CD8-positive, alpha-beta memory T cell (primary cell): ENCODE measurements at regions not wholly inside any gene's neighbourhood (a gene's known extent, or its start where the extent isn't known, plus 50 kb on each side); places are given as distances from the start of the nearest gene placed in this dataset.

Experiments used
- CTCF ChIA-PET: fragments of 350-600 bp; sonication (Branson Sonifier 250); formaldehyde crosslinking; loops from one replicate; lab custom pipeline; 2021; ENCODE audit warnings: antibody characterized with exemption; lab: Charles Lee
- POLR2A ChIA-PET: fragments of 350-600 bp; sonication (Branson Sonifier 250); formaldehyde crosslinking; loops from one replicate; lab custom pipeline; 2021; ENCODE audit warnings: antibody characterized with exemption; lab: Charles Lee
- DNase-seq, 5 donors: peaks; one replicate each; pipeline versions ENCODE4 v3.0.0 to v3.0.0-alpha.2; 2020 to 2022; ENCODE audit warnings: mixed read lengths in 1 of 5
- H3K27ac ChIP-seq: one replicate; pipeline ENCODE4 v1.7.0; 2013; ENCODE audit warnings: low read depth, mild to moderate bottlenecking, low read length, moderate library complexity
- H3K27me3 ChIP-seq: 2 replicates; pipeline ENCODE4 v1.7.0; 2013; ENCODE audit warnings: low read length, mild to moderate bottlenecking; ENCODE audit not compliant: insufficient read depth, poor library complexity, severe bottlenecking
- H3K36me3 ChIP-seq: 2 replicates; pipeline ENCODE4 v1.7.0; 2013; ENCODE audit warnings: mild to moderate bottlenecking, low read length, moderate library complexity; ENCODE audit not compliant: insufficient read depth
- H3K4me1 ChIP-seq: 2 replicates; pipeline ENCODE4 v1.7.0; 2013; ENCODE audit warnings: mild to moderate bottlenecking, low read length, moderate library complexity; ENCODE audit not compliant: insufficient read depth
- H3K4me3 ChIP-seq: 2 replicates; pipeline ENCODE4 v1.7.0; 2013; ENCODE audit warnings: mild to moderate bottlenecking, low read length
- H3K9me3 ChIP-seq: 2 replicates; pipeline ENCODE4 v1.7.0; 2013; ENCODE audit warnings: mild to moderate bottlenecking, low read length
- H3K27ac Mint-ChIP-seq, 8 donors: one replicate each; pipeline ENCODE4 v1.8.0; 2020 to 2021; ENCODE audit warnings: mixed read lengths in 8 of 8, mild to moderate bottlenecking in 6 of 8, inconsistent platforms in 3 of 8, moderate library complexity in 3 of 8
- H3K27me3 Mint-ChIP-seq, 2 donors: one replicate each; pipeline ENCODE4 v1.8.0; 2020 to 2021; ENCODE audit warnings: mixed read lengths in 2 of 2, mild to moderate bottlenecking in 1 of 2, moderate library complexity in 1 of 2
- H3K36me3 Mint-ChIP-seq, 3 donors: one replicate each; pipeline ENCODE4 v1.8.0; 2020 to 2021; ENCODE audit warnings: mixed read lengths in 3 of 3, inconsistent platforms in 1 of 3, mild to moderate bottlenecking in 1 of 3
- H3K4me1 Mint-ChIP-seq, 3 donors: one replicate each; pipeline ENCODE4 v1.8.0; 2020 to 2021; ENCODE audit warnings: mixed read lengths in 3 of 3, inconsistent platforms in 1 of 3, mild to moderate bottlenecking in 1 of 3
- H3K4me3 Mint-ChIP-seq, 7 donors: one replicate each; pipeline ENCODE4 v1.8.0; 2020 to 2021; ENCODE audit warnings: mixed read lengths in 7 of 7, mild to moderate bottlenecking in 6 of 7, moderate library complexity in 4 of 7, inconsistent platforms in 2 of 7
- H3K9me3 Mint-ChIP-seq, 5 donors: one replicate each; pipeline ENCODE4 v1.8.0; 2020 to 2022; ENCODE audit warnings: mixed read lengths in 5 of 5, mild to moderate bottlenecking in 3 of 5, moderate library complexity in 2 of 5, inconsistent platforms in 1 of 5

- H3K4me3 Mint-ChIP-seq: no peak overlapping the region
- POLR2A ChIA-PET: no interaction called here
- Histone ChIP-seq H3K4me1 (no peaks in the 10 kb centered on the region), H3K27ac (no peak overlapping the region), H3K27me3 (no peaks in the 10 kb centered on the region), H3K9me3 (no peaks in the 10 kb centered on the region), H3K36me3 (no peaks in the 10 kb centered on the region), H3K4me3 (no peak overlapping the region)
- no peaks in the 10 kb centered on the region for H3K36me3 Mint-ChIP-seq
- CTCF ChIA-PET: no interaction called here
- peaks cover 4 to 68% of the 10 kb centered on the region in 2 donors for H3K27me3 Mint-ChIP-seq
- no peak for DNase-seq
- peak overlapping the region in 2 of 8 donors; percentile 37 to 67 for H3K27ac Mint-ChIP-seq
- peaks cover 0 to 10% (median 10%) of the 10 kb centered on the region in 3 donors for H3K4me1 Mint-ChIP-seq
- no peaks in the 10 kb centered on the region for H3K9me3 Mint-ChIP-seq
These were observed 80.5 kb upstream of the NEO1 start for GRCh38 chr15:72971766-72972165.

- no peaks in the 10 kb centered on the region for H3K9me3 ChIP-seq
- no peaks in the 10 kb centered on the region for H3K36me3 ChIP-seq
- no peaks in the 10 kb centered on the region for H3K27me3 ChIP-seq
- Mint-ChIP-seq H3K4me1 (peaks cover 0 to 11% (median 11%) of the 10 kb centered on the region in 3 donors), H3K27ac (peak overlapping the region in 2 of 8 donors; percentile 37 to 67), H3K4me3 (no peak overlapping the region), H3K36me3 (no peaks in the 10 kb centered on the region), H3K27me3 (peaks cover 3 to 66% of the 10 kb centered on the region in 2 donors), H3K9me3 (no peaks in the 10 kb centered on the region)
- H3K27ac ChIP-seq: no peak overlapping the region
- H3K4me3 ChIP-seq: no peak overlapping the region
- no peak for DNase-seq
- CTCF ChIA-PET: no interaction called here
- POLR2A ChIA-PET: no interaction called here
- no peaks in the 10 kb centered on the region for H3K4me1 ChIP-seq
These were observed 81.1 kb upstream of the NEO1 start for GRCh38 chr15:72970933-72971760.

DNA sequence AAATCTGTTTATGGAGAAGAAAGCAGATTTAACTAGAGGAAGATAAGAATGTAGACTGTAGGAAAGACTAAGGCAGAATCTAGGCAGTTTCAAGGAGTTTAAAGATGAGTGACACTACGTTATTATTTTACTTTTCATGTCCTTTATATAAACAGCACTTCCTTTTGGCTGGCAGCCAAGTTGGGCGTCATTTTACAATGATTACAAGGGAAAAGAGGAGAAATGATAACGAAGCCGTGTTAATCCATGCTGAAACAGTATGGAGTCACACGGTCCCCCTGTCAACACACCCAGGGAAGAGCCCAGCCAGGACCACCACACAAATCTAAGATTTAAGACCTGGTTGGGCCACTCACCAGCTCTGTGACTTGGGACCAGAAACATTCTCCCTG is 83.7 kb upstream of the NEO1 start:
- POLR2A ChIA-PET: no interaction called here
- Mint-ChIP-seq H3K4me3 (no peak overlapping the region), H3K36me3 (peaks cover 0 to 22% (median 0%) of the 10 kb centered on the region in 3 donors), H3K27ac (no peak overlapping the region), H3K9me3 (peaks cover 0 to 12% (median 8%) of the 10 kb centered on the region in 5 donors), H3K27me3 (peaks cover 1 to 66% of the 10 kb centered on the region in 2 donors), H3K4me1 (peaks cover 0 to 36% (median 32%) of the 10 kb centered on the region in 3 donors)
- H3K4me1 ChIP-seq: no peaks in the 10 kb centered on the region
- H3K27ac ChIP-seq: no peak overlapping the region
- H3K27me3 ChIP-seq: no peaks in the 10 kb centered on the region
- H3K36me3 ChIP-seq: no peaks in the 10 kb centered on the region
- H3K4me3 ChIP-seq: no peak overlapping the region
- DNase-seq: no peak
- CTCF ChIA-PET: no interaction called here
- H3K9me3 ChIP-seq: no peaks in the 10 kb centered on the region

DNA sequence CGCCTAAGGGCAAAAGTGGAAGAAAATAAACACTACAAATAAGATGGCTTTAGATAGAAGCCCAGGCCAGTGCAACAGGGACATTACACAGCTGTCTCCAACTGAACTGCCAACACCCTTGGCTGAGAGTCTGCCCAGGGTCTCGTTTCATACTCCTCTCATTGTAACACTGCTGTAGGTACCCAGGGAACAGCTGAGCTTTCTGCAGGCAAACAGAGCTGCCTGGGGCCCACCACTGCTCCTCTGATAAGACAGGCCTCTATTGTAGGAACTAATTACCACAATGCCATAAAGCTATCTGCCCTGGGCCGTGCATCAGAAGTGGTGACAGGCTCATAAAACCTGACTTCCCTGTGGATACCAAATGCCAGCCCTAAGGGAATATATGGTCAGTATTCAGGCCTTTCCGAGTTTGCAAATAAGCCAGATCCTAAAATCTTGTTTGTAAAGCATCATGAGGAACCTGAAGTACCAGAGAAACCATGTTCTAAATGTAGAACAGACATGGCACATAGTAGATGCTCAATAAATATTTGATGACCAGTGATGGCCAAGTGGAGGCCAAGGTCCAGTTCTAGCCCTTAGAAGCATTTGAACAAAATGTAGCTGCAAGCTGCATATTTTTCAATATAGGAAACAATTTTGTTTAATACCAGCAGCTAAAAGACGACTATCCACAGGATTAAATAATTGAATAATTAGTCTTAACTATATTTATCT is 84.3 kb upstream of the NEO1 start:
- no peak for DNase-seq
- peaks cover 0 to 22% (median 0%) of the 10 kb centered on the region in 3 donors for H3K36me3 Mint-ChIP-seq
- Histone ChIP-seq H3K27me3 (no peaks in the 10 kb centered on the region), H3K4me3 (no peak overlapping the region), H3K27ac (no peak overlapping the region), H3K4me1 (no peaks in the 10 kb centered on the region), H3K36me3 (no peaks in the 10 kb centered on the region), H3K9me3 (no peaks in the 10 kb centered on the region)
- ChIA-PET POLR2A (no interaction called here), CTCF (no interaction called here)
- peak overlapping the region in 2 of 8 donors; percentile 17 to 35 for H3K27ac Mint-ChIP-seq
- peaks cover 0 to 16% (median 8%) of the 10 kb centered on the region in 5 donors for H3K9me3 Mint-ChIP-seq
- peaks cover 1 to 66% of the 10 kb centered on the region in 2 donors for H3K27me3 Mint-ChIP-seq
- peaks cover 0 to 37% (median 32%) of the 10 kb centered on the region in 3 donors for H3K4me1 Mint-ChIP-seq
- H3K4me3 Mint-ChIP-seq: peak overlapping the region in 1 of 7 donors; percentile 12

DNA sequence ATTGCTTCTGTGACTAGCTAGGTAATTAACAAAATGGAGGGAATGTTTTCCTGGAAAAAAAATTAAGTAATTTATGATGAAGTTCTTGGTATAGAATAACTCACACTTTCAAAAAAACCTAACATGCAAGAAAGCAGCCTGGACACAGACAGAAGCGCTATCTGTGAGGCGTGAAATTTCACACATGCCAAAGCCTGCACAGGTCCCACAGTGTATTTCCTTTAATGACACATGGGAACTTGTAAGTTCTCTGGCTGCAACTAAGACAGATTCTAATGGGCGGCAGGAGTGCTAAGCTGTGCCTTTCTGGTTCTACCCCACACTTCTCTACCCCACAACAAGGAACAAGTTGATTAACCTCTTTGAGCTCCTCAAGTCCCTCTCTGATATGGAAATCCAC is 84.9 kb upstream of the NEO1 start:
- Histone ChIP-seq H3K9me3 (no peaks in the 10 kb centered on the region), H3K4me1 (no peaks in the 10 kb centered on the region), H3K36me3 (no peaks in the 10 kb centered on the region), H3K27ac (no peak overlapping the region), H3K4me3 (no peak overlapping the region), H3K27me3 (no peaks in the 10 kb centered on the region)
- H3K27ac Mint-ChIP-seq: peak overlapping the region in 2 of 8 donors; percentile 17 to 35
- H3K4me1 Mint-ChIP-seq: peaks cover 0 to 42% (median 36%) of the 10 kb centered on the region in 3 donors
- ChIA-PET CTCF (no interaction called here), POLR2A (no interaction called here)
- H3K36me3 Mint-ChIP-seq: peaks cover 0 to 26% (median 0%) of the 10 kb centered on the region in 3 donors
- peaks cover 0 to 20% (median 12%) of the 10 kb centered on the region in 5 donors for H3K9me3 Mint-ChIP-seq
- peak overlapping the region in 2 of 7 donors; percentile 5 to 12 for H3K4me3 Mint-ChIP-seq
- H3K27me3 Mint-ChIP-seq: peaks cover 1 to 69% of the 10 kb centered on the region in 2 donors
- peak in 1 of 5 donors; percentile 22 for DNase-seq

DNA sequence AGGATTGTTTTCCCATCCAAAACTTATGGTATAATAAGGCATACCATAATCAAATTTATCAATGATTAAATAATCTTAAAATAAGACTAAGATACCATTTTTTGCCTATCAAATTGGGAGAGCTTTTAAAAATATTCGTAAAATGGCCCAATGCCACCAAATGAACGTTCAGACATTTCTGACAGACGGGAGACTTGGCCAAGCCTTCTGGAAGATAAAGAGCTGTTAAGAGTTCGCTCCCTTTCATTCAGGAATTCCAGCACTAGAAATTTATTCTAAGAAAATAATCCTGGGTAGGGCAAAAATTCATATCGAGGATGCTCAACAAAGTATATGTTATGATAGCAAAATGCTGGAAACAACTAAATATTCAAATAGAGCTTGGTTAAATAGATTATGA is 85.6 kb upstream of the NEO1 start:
- no peak for DNase-seq
- H3K27me3 ChIP-seq: no peaks in the 10 kb centered on the region
- H3K4me1 Mint-ChIP-seq: peaks cover 0 to 50% (median 43%) of the 10 kb centered on the region in 3 donors
- no peak overlapping the region for H3K27ac Mint-ChIP-seq
- H3K9me3 Mint-ChIP-seq: peaks cover 0 to 26% (median 17%) of the 10 kb centered on the region in 5 donors
- no peaks in the 10 kb centered on the region for H3K36me3 ChIP-seq
- peaks cover 0 to 32% (median 0%) of the 10 kb centered on the region in 3 donors for H3K36me3 Mint-ChIP-seq
- H3K27ac ChIP-seq: no peak overlapping the region
- H3K4me1 ChIP-seq: no peaks in the 10 kb centered on the region
- CTCF ChIA-PET: no interaction called here
- POLR2A ChIA-PET: no interaction called here
- H3K27me3 Mint-ChIP-seq: peaks cover 1 to 66% of the 10 kb centered on the region in 2 donors
- H3K4me3 ChIP-seq: no peak overlapping the region
- no peak overlapping the region for H3K4me3 Mint-ChIP-seq
- H3K9me3 ChIP-seq: no peaks in the 10 kb centered on the region

DNA sequence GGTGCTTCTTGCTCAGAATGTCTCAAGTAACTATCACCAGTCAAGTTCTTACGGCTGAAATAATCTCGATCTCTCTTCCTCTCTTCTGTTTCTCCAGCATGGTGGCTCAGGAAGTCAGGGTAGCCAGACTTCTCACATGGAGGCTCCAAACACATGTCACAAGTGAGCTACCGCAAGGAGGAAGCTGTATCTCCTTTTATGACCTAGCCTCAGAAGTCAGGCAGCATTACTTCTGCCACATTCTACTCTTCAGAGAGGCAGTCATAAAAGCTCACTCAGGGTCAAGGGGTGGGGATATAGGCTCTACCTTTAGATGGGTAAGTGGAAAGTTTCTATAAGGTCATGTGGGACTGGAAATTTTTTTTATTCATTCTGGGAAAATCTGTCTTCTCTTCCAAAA is 86.6 kb upstream of the NEO1 start:
- Mint-ChIP-seq H3K36me3 (peaks cover 0 to 32% (median 0%) of the 10 kb centered on the region in 3 donors), H3K27ac (peak overlapping the region in 5 of 8 donors; percentile 14 to 93 (median 67)), H3K4me1 (peaks cover 0 to 46% (median 40%) of the 10 kb centered on the region in 3 donors), H3K4me3 (peak overlapping the region in 1 of 7 donors; percentile 63), H3K27me3 (peaks cover 1 to 61% of the 10 kb centered on the region in 2 donors), H3K9me3 (peaks cover 0 to 26% (median 17%) of the 10 kb centered on the region in 5 donors)
- Histone ChIP-seq H3K9me3 (no peaks in the 10 kb centered on the region), H3K27me3 (no peaks in the 10 kb centered on the region), H3K4me1 (no peaks in the 10 kb centered on the region), H3K4me3 (no peak overlapping the region), H3K36me3 (no peaks in the 10 kb centered on the region), H3K27ac (no peak overlapping the region)
- DNase-seq: no peak
- ChIA-PET POLR2A (no interaction called here), CTCF (no interaction called here)

DNA sequence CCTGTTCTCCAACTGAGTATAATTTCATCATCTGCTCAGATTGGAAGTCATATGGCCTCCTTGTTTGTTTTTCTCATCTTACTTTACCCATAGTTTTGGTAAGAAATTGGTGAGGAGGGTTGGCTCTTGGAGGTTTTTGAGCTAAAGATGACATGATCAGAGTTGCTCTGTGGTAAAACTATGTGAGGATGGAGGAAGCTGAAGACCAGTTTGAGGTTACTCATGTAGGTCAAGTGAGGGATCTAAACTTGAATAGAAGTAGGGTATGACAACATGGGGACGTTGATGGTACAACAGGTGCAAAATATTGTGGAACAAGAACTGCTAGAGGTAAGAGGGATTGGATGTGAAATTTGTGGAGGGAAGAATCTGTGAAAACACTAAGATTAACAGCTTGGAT is 87.7 kb upstream of the NEO1 start:
- H3K4me3 Mint-ChIP-seq: peak overlapping the region in 5 of 7 donors; percentile 4 to 46 (median 33)
- peaks cover 0 to 26% (median 17%) of the 10 kb centered on the region in 5 donors for H3K9me3 Mint-ChIP-seq
- H3K4me1 ChIP-seq: no peaks in the 10 kb centered on the region
- H3K9me3 ChIP-seq: no peaks in the 10 kb centered on the region
- POLR2A ChIA-PET: no interaction called here
- peaks cover 1 to 54% of the 10 kb centered on the region in 2 donors for H3K27me3 Mint-ChIP-seq
- CTCF ChIA-PET: no interaction called here
- no peaks in the 10 kb centered on the region for H3K36me3 ChIP-seq
- no peaks in the 10 kb centered on the region for H3K27me3 ChIP-seq
- peaks cover 0 to 32% (median 0%) of the 10 kb centered on the region in 3 donors for H3K36me3 Mint-ChIP-seq
- no peak overlapping the region for H3K27ac ChIP-seq
- H3K27ac Mint-ChIP-seq: peak overlapping the region in 7 of 8 donors; percentile 10 to 93 (median 81)
- peaks cover 0 to 46% (median 40%) of the 10 kb centered on the region in 3 donors for H3K4me1 Mint-ChIP-seq
- H3K4me3 ChIP-seq: no peak overlapping the region
- peak in 1 of 5 donors; percentile 50 for DNase-seq
